LNCaP clone FGC (cell line): ENCODE measurements at regions not wholly inside any gene's neighbourhood (a gene's known extent, or its start where the extent isn't known, plus 50 kb on each side); places are given as distances from the start of the nearest gene placed in this dataset.

ENCODE experiments used
- DNase-seq: peaks from one replicate; pipeline ENCODE4 v3.0.0-alpha.2; 2011; ENCODE audit warnings: low read depth
- H3K4me3 ChIP-seq: 2 replicates; pipeline ENCODE4 v1.5.1; 2011; ENCODE audit warnings: mild to moderate bottlenecking, low read depth, low read length, control low read depth
- CTCF ChIP-seq: IDR thresholded peaks from 2 replicates; pipeline ENCODE4 v1.5.1; 2012; ENCODE audit warnings: mild to moderate bottlenecking; ENCODE audit not compliant: control insufficient read depth, insufficient read depth; ENCODE audit errors: extremely low read depth

- no peak overlapping the region for H3K4me3 ChIP-seq
- no peak for DNase-seq
- TF ChIP-seq CTCF: no peak
Observed at GRCh38 chr9:27654629-27655285, 81.5 kb upstream of the C9orf72 start.

GRCh38 chr9:27655441-27655840, 82.2 kb upstream of the C9orf72 start:
- no peak overlapping the region for H3K4me3 ChIP-seq
- no peak for DNase-seq
- no peak for TF ChIP-seq CTCF

- DNase-seq: no peak
- no peak for TF ChIP-seq CTCF
- H3K4me3 ChIP-seq: no peak overlapping the region
Observed at GRCh38 chr9:27659001-27659400, 85.7 kb upstream of the C9orf72 start.

GRCh38 chr9:27659571-27659970, 86.3 kb upstream of the C9orf72 start:
- DNase-seq: no peak
- TF ChIP-seq CTCF: no peak
- H3K4me3 ChIP-seq: no peak overlapping the region

GRCh38 chr9:27660148-27660547, 86.9 kb upstream of the C9orf72 start:
- TF ChIP-seq CTCF: no peak
- DNase-seq: no peak
- H3K4me3 ChIP-seq: no peak overlapping the region

GRCh38 chr9:27663526-27663925, 90.2 kb upstream of the C9orf72 start:
- no peak for DNase-seq
- H3K4me3 ChIP-seq: no peak overlapping the region
- no peak for TF ChIP-seq CTCF

GRCh38 chr9:27664121-27664779, 91.0 kb upstream of the C9orf72 start:
- H3K4me3 ChIP-seq: no peak overlapping the region
- no peak for TF ChIP-seq CTCF
- DNase-seq: no peak
